ENCODE measurements at regions not wholly inside any gene's neighbourhood (a gene's known extent, or its start where the extent isn't known, plus 50 kb on each side); places are given as distances from the start of the nearest gene placed in this dataset.
A peak's percentile ranks its signal among the peaks of the same experiment; 100 is the strongest.

DNA sequence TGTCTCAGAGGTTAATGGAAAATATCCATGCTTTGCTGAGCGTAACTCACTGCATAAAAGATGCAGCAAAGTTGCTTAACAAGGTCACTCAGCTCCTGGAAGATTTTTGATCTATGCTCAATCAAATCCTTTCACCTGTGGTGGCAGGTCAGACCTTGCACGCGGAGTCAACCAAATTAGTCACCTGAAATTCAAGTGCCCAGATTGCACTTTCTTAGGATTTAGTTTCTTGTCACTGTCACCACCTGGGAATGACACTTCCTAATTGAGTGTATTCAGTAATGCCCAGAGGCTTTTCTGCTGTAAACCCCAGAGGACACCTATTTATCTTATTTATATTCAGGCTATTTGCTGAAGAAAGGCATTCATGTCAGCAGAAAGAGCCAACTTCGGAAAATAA lies 215.8 kb upstream of the SMIM31 start:
- Mint-ChIP-seq H3K4me3 (no peak overlapping the region), H3K27me3 (ENCODE audit: low read depth) (peaks cover 4% of the 10 kb centered on the region; the same call in 1 of the 2 replicates), H3K4me1 (peaks cover 11 to 31% of the 10 kb centered on the region in 2 experiments), H3K36me3 (ENCODE audit: insufficient read depth in 1 of 3, low read depth in 3 of 3) (peaks cover 11 to 28% (median 24%) of the 10 kb centered on the region in 3 experiments), H3K9me3 (peaks cover 24 to 25% of the 10 kb centered on the region in 2 experiments), H3K27ac (0 out of 7 replicates have a peak overlapping the region, but pooled peaks of 2 of the 3 experiments have one; percentile 10 to 23)
- Histone ChIP-seq H4K5ac (ENCODE audit: insufficient read length, low read depth, low read length) (no peak overlapping the region), H4K8ac (replicated peaks; ENCODE audit: insufficient read length, low read depth, low read length) (no peak overlapping the region), H3K18ac (ENCODE audit: insufficient read length, low read depth, low read length) (no peak overlapping the region), H2AFZ (ENCODE audit: low read length) (no peak overlapping the region), H3K4me1 (ENCODE audit: insufficient read depth, low read length) (peaks cover 3% of the 10 kb centered on the region; the same call in 1 of the 2 replicates), H2AK5ac (ENCODE audit: insufficient read length, low read length) (no peak overlapping the region), H3K4me2 (ENCODE audit: insufficient read depth, insufficient read length, low read length) (no peak overlapping the region), H4K20me1 (ENCODE audit: control insufficient read depth, insufficient read depth, insufficient read length) (no peaks in the 10 kb centered on the region), H3K79me2 (ENCODE audit: insufficient read depth, low read length) (no peaks in the 10 kb centered on the region), H2BK120ac (ENCODE audit: low read depth, low read length, poor library complexity, severe bottlenecking) (no peak overlapping the region), H4K91ac (ENCODE audit: insufficient read length, low read depth, low read length) (no peak overlapping the region), H3K9ac (ENCODE audit: extremely low read depth, insufficient read length, low read length) (no peak overlapping the region), H2BK20ac (ENCODE audit: low read depth, low read length, poor library complexity, severe bottlenecking) (no peak overlapping the region), H3K27ac (ENCODE audit: insufficient read length, low read depth, low read length) (no peak overlapping the region), H3K27me3 (ENCODE audit: insufficient read depth, low read length) (no peaks in the 10 kb centered on the region), H3K23me2 (ENCODE audit: insufficient read length, low read depth, low read length, poor library complexity, severe bottlenecking) (no peaks in the 10 kb centered on the region), H3K79me1 (ENCODE audit: insufficient read depth, low read depth, low read length, poor library complexity, severe bottlenecking) (no peaks in the 10 kb centered on the region), H3K9me3 (ENCODE audit: control insufficient read depth, low read depth, low read length) (no peaks in the 10 kb centered on the region), H3T11ph (ENCODE audit: low read length) (no peak overlapping the region), H2BK12ac (ENCODE audit: insufficient read length, low read depth, low read length) (no peak overlapping the region), H3K4ac (ENCODE audit: low read depth, low read length) (no peak overlapping the region), H3K14ac (ENCODE audit: insufficient read depth, low read length) (no peak overlapping the region), H2BK5ac (ENCODE audit: insufficient read length, low read length) (no peak overlapping the region), H2BK15ac (ENCODE audit: low read depth, low read length) (no peak overlapping the region), H3K56ac (ENCODE audit: insufficient read length, low read depth, low read length) (no peak overlapping the region), H3K23ac (ENCODE audit: insufficient read length, low read depth, low read length) (no peak overlapping the region)
- TF ChIP-seq, protein P1, sequence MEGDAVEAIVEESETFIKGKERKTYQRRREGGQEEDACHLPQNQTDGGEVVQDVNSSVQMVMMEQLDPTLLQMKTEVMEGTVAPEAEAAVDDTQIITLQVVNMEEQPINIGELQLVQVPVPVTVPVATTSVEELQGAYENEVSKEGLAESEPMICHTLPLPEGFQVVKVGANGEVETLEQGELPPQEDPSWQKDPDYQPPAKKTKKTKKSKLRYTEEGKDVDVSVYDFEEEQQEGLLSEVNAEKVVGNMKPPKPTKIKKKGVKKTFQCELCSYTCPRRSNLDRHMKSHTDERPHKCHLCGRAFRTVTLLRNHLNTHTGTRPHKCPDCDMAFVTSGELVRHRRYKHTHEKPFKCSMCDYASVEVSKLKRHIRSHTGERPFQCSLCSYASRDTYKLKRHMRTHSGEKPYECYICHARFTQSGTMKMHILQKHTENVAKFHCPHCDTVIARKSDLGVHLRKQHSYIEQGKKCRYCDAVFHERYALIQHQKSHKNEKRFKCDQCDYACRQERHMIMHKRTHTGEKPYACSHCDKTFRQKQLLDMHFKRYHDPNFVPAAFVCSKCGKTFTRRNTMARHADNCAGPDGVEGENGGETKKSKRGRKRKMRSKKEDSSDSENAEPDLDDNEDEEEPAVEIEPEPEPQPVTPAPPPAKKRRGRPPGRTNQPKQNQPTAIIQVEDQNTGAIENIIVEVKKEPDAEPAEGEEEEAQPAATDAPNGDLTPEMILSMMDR (conservative IDR thresholded peaks at IDR 0.05) = no peak
- DNase-seq = no peak
- no CpG with 5 or more reads among the region's 4 CpGs for WGBS (ENCODE audit: extremely low coverage, insufficient read length, low lambda C conversion rate)
